HUDEP-2 (cell line): ENCODE measurements at regions not wholly inside any gene's neighbourhood (a gene's known extent, or its start where the extent isn't known, plus 50 kb on each side); places are given as distances from the start of the nearest gene placed in this dataset.
"Not testable (repeated sequence)": the region's sequence is repeated elsewhere in the genome, so short reads cannot be mapped to it uniquely, and the experiment has no call there.

Experiments used
- DNase-seq, 76 experiments: peaks; one replicate each; lab custom pipeline; 2025; ENCODE audit not compliant: unreplicated experiment in 76 of 76; lab: John Stamatoyannopoulos, UW

- DNase-seq: no peak
Measured at GRCh38 chr5:98248949-98249348, 524.5 kb upstream of the RGMB start.

- DNase-seq: no peak
Measured at GRCh38 chr5:98258939-98259338, 514.5 kb upstream of the RGMB start.

- DNase-seq: no peak
Measured at GRCh38 chr5:98259595-98259994, 513.9 kb upstream of the RGMB start.

GRCh38 chr5:98263084-98263483 lies 510.4 kb upstream of the RGMB start:
- DNase-seq: no peak

- no peak for DNase-seq
Measured at GRCh38 chr5:98268162-98268860, 505.2 kb upstream of the RGMB start.

- no peak for DNase-seq
Measured at GRCh38 chr5:98275980-98276379, 497.5 kb upstream of the RGMB start.

GRCh38 chr5:98282521-98282920 lies 490.9 kb upstream of the RGMB start:
- DNase-seq: peak in 18 of 76 experiments; percentile 0 to 81 (median 32)

GRCh38 chr5:98292496-98292895 lies 481.0 kb upstream of the RGMB start:
- DNase-seq: no peak

GRCh38 chr5:98296426-98296825 lies 477.0 kb upstream of the RGMB start:
- peak in 1 of 76 experiments; percentile 8 for DNase-seq

- DNase-seq: no peak
Measured at GRCh38 chr5:98299435-98299834, 474.0 kb upstream of the RGMB start.

GRCh38 chr5:98301547-98301946 lies 471.9 kb upstream of the RGMB start:
- DNase-seq: no peak

- DNase-seq: no peak
Measured at GRCh38 chr5:98307811-98308210, 465.7 kb upstream of the RGMB start.

- no peak for DNase-seq
Measured at GRCh38 chr5:98308231-98308630, 465.2 kb upstream of the RGMB start.

GRCh38 chr5:98308960-98309359 lies 464.5 kb upstream of the RGMB start:
- peak in 3 of 76 experiments; percentile 18 to 30 (median 24) for DNase-seq

- peak in 2 of 76 experiments; percentile 16 for DNase-seq
Measured at GRCh38 chr5:98309785-98310598, 463.5 kb upstream of the RGMB start.

GRCh38 chr5:98314292-98314691 lies 459.2 kb upstream of the RGMB start:
- DNase-seq: no peak

- DNase-seq: no peak
Measured at GRCh38 chr5:98318386-98318785, 455.1 kb upstream of the RGMB start.

- no peak for DNase-seq
Measured at GRCh38 chr5:98319299-98320011, 454.0 kb upstream of the RGMB start.

- DNase-seq: no peak
Measured at GRCh38 chr5:98320343-98320742, 453.1 kb upstream of the RGMB start.

- DNase-seq: no peak
Measured at GRCh38 chr5:98321361-98321760, 452.1 kb upstream of the RGMB start.

- not testable (repeated sequence) for DNase-seq
Measured at GRCh38 chr5:98325187-98325586, 448.3 kb upstream of the RGMB start.
